ENCODE measurements at regions not wholly inside any gene's neighbourhood (a gene's known extent, or its start where the extent isn't known, plus 50 kb on each side); places are given as distances from the start of the nearest gene placed in this dataset.

DNA sequence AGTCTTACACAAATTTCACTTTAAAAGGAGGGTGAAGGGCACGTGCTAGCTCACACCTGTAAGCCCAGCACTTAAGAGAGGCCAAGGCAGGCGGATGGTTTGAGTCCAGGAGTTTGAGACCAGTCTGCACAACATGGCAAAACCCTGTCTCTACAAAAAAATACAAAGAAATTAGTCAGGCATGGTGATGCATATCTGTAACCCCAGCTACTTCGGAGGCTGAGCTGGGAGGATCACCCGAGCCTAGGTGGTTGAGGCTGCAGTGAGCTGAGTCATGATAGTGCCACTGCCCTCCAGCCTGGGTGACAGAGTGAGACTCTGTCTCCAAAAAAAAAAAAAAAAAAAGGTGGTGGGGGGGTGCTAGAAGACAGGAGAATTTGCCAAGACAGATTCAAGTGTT lies 237.3 kb upstream of the KLF14 start:
- DNase-seq: no peak

GRCh38 chr7:130972201-130972600 lies 238.2 kb upstream of the KLF14 start:
- no peak for DNase-seq

- DNase-seq: no peak
Measured at GRCh38 chr7:130973637-130974036, 239.6 kb upstream of the KLF14 start.

- DNase-seq: no peak
Measured at GRCh38 chr7:130974169-130974568, 240.2 kb upstream of the KLF14 start.

DNA sequence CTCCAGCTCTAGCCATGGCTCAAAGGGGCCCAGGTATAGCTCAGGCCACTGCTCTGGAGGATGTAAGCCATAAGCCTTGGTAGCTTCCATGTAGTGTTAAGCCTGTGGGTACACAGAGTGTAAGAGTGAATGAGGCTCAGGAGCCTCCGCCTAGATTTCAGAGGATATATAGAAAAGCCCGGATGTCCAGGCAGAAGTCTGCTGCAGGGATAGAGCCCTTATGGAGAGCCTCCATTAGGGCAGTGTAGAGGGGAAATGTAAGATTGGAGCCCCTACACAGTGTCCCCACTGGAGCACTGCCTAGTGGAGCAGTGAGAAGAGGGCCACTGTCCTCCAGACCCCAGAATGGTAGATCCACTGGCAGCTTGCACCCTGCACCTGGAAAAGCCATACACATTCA lies 240.8 kb upstream of the KLF14 start:
- no peak for DNase-seq

DNA sequence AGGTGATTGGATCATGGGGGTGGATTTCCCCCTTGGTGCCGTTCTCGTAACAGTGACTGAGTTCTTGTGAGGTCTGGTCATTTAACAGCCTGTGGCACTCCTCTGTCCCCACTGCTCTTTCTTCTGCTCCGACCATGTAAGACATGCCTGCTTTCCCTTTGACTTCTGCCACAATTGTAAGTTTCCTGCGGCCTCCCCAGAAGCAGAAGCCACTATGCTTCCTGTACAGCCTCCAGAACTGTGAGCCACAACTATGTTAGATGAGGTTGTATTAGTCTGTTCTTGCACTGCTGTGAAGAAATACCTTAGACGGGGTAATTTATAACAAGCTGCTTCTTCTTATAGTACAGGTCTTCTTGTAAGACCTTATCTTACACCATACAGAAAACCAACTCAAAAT lies 241.7 kb upstream of the KLF14 start:
- DNase-seq: no peak

- no peak for DNase-seq
Measured at GRCh38 chr7:130982160-130982638, 248.2 kb upstream of the KLF14 start.

GRCh38 chr7:130982651-130983050 lies 248.6 kb upstream of the KLF14 start:
- DNase-seq: no peak

- no peak for DNase-seq
Measured at GRCh38 chr7:130985361-130985760, 251.4 kb upstream of the KLF14 start.

DNA sequence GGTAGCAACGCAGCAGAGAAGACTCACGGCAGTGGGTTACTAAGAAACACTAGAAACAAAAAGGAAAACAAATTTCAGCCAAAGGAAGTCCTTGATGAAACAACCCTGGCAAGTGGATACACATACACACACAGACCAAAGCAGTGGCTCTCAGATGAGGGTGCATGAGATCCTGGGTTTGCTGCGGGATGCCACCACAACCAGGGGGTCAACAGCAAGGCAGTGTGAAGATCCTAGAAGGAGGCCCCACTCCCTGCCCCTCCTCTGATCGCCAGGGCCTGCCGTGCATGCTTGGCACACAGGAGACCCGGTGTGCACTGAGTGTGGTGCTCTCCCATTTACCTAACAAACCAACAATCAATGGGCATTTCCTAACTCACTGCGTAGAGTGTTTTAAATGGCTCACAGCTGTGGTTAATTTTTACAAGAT lies 252.3 kb upstream of the KLF14 start:
- DNase-seq: no peak

DNA sequence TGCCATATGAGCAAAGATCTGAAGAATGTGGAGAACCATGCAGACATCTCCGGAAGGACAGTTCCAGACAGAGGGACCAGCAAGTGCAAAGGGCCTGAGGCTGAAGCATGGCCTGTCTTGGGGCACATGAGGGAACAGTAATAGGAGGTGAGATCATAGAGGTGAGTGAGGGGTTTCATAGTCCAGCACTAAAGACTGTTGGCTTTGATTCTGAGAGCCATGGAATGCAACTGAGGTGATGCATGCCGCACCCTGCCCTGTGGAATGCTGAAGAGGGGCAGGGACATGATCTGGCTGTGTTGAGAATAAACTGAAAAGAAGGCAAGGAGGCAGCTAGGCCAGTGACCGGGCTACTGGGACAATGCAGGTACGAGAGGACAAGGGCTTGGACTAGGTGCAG lies 253.1 kb upstream of the KLF14 start:
- DNase-seq: no peak

GRCh38 chr7:130988443-130988842 lies 254.4 kb upstream of the KLF14 start:
- no peak for DNase-seq

GRCh38 chr7:130989101-130989795 lies 255.2 kb upstream of the KLF14 start:
- no peak for DNase-seq

- DNase-seq: no peak
Measured at GRCh38 chr7:130990178-130990832, 256.3 kb upstream of the KLF14 start.

GRCh38 chr7:130993671-130994365 lies 259.8 kb upstream of the KLF14 start:
- DNase-seq: no peak

DNA sequence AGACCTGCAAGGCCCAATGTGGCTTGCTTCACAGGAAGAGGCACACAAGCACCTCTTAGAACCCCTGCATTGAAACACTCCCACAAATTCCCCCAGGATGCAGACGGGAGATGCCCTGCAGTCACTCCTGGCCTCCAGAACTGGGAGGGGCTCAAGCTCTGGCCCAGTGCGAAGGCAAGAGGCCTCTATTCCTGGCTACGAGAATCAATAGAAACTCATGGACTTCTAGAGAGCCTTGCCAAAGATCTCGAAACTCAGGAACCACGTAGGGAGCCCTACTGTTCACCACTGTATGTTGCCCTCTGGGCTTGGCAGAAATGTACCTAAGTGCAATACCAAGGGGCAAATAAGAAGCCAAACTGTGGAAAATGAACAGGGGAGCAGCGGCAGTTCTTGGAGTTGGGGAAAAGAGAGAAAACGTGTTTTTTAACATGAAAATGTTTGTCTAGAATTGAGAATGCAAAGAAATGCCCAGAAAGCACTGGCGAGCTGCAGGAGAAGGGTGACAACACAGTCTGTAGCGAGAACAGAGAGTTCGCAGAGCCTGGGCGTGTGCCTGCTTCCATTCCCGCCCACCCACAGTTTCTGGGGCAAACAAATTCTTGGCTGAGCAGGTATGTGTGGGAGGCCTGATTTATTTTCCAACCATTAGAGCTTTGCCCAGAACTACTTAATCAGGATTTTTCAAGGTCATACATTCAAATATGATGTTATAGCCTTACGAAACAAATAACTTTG lies 260.5 kb upstream of the KLF14 start:
- DNase-seq: no peak

DNA sequence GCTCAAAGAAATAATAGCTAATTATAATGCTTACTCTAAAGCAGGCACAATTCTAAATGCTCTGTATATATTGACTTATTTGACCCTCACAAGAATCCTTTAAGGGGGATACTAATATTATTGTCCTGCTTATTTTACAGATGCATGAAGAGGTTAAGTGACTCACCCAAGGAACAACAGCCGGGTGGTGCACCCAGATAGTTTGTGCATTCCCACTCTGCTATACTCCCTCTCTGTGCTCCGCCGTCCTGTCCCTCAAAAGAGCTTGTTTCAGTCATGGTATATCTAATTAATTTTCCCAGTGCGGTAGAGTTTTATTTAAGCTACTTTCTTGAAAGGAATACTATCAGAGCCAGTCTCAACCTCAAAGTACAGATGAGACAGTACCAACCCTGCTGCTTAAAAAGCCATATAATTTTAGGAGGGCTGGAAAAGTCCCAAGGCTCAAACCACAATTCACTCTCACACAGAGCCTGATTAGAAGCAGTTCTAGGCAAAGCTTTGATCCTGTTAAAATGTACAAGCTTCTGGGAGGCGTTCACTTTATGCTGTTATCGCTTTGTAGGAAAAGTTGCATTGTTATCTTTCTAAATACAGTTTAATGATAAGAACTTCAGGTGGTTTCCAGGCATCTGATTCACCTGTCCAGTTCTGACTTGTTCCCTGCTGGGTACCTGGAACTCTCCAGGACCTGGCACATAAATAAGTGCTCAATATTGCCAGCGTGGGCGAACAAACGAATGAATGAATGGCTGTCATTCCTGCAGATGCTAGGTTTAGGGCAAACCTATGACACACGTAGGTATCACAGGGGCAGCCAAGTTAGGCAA lies 261.5 kb upstream of the KLF14 start:
- no peak for DNase-seq

- no peak for DNase-seq
Measured at GRCh38 chr7:130996205-130996832, 262.3 kb upstream of the KLF14 start.

DNA sequence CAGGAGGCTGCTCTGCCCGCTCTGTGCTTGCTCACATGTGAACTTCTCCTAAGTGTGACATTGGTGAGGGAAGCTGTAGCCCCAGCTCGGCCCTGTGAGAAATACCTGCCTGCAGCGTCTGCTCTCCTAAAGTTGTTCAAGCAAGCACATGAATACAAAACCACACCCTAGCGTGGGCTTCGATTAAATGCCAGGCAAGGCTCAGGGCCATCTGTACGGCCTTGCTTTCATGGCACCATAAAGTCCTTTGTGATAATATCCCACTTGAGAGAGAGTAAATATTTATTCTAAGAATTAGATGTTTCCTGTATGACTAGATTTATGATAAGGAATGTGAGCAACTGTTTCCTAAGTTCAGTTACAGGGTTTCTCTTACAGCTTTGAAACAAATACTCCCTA lies 262.8 kb upstream of the KLF14 start:
- DNase-seq: no peak

DNA sequence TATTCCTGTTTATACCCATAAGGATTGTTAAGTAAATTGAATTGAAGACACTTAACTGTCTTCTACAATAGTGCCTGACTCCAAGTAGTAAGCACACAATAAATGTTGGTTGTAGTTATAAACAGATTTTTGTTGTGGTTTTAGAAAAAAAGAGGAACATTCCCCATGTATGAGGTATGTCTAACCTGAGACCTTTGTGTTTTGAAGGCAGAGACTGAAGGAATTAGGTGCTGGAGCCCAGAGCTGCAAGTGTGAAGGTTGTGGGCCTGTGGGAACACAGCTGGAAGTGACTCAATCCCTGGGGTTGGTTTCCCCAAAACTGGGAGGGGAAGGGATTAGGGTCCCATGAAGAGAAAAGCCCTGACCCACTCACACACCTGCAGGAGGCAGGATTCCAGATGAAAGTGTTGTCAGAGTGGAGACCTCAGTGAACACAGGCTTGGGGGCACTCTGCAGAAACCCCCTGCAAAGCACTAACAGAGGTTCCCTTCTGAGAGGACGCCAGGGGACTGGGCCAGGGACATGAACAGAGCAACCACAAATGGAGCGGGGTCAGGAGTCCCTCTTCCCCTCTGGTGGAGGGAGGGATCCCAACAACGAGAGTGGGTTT lies 265.1 kb upstream of the KLF14 start:
- DNase-seq: no peak

- DNase-seq: no peak
Measured at GRCh38 chr7:130999926-131000325, 265.9 kb upstream of the KLF14 start.

DNA sequence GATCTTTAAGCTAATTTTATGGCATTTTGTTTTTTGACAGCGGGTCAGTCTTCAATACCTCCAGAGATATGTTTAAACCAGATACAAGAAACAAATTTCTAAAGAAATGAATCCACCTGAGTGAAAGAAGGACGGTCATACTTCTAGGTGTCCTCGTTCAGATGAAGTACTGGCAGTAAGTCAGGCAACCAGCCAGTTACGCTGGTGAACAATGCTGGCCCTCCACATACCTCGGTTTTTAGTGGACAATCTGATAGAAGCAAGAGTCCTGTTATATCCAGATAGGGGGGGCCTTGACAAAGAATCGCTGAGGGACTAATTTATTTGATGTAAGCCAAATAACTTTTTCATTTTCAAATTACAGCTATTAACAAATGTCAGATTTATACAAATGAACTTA lies 266.4 kb upstream of the KLF14 start:
- no peak for DNase-seq

All from GDM1 (cell line).